OCI-M2 (cell line): ENCODE measurements at regions not wholly inside any gene's neighbourhood (a gene's known extent, or its start where the extent isn't known, plus 50 kb on each side); places are given as distances from the start of the nearest gene placed in this dataset.

Experiments
- DNase-seq: peaks from one replicate; lab custom pipeline; 2025; ENCODE audit not compliant: unreplicated experiment; lab: John Stamatoyannopoulos, UW

DNA sequence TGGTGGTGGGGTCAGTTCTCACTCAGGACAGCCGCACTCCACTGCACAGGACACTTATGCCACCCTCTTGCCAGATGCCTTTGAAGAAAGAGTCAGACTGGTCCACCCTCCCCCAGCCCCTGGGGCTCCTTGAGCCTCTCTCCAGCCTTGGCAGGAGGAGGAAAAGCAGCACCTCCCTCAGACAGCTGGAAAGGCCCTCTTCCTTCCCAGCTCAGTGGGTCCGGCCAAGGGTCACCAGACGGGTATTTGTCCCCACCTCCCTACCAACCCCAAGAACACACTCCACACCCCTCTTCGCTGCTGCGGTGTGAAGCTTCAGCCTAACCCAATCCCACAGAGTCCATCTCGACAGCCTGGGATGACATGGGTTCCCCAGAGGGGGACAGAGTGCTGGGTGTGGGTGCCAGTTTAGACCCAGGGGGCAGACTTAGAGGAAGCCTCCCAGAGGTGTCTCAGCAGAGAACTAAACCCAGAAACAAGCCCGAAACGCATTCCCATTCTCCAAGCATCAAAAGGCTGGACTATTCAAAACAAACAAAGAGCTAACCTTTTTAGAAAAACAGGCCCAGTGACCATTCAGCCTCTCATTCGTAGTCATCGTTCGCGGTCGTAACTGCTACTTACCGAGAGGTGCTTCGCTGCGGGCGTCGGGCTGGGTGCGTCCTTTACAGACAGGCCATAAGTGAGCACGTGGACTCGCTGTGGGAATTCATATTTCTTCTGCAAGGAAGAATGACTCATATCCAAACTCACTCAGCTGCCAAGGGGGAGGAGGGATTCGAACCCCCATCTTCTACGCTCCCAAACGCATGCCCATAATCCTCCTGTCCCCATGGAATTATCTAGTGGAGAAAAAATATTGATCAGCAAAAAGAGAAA is 57.5 kb upstream of the ANO1 start:
- no peak for DNase-seq

DNA sequence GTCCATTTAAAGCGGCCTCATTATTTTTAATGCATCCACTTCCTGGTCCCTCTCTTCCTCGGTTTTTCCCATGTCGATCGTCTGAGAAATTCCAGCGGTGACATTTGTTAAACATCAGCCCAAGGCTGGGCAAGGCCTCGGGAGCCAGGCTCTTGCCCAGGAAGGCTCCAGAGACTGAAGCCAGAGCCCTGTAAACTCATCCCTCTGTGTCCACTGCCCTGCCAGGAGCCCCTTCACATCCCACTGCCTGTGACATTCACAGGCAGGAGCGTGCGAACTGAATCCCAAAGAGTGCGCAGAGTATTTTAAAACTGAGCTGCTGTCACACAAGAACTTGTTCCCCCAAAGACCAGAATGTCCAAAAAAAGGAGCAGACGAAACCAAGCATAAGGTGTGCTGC is 56.5 kb upstream of the ANO1 start:
- no peak for DNase-seq

DNA sequence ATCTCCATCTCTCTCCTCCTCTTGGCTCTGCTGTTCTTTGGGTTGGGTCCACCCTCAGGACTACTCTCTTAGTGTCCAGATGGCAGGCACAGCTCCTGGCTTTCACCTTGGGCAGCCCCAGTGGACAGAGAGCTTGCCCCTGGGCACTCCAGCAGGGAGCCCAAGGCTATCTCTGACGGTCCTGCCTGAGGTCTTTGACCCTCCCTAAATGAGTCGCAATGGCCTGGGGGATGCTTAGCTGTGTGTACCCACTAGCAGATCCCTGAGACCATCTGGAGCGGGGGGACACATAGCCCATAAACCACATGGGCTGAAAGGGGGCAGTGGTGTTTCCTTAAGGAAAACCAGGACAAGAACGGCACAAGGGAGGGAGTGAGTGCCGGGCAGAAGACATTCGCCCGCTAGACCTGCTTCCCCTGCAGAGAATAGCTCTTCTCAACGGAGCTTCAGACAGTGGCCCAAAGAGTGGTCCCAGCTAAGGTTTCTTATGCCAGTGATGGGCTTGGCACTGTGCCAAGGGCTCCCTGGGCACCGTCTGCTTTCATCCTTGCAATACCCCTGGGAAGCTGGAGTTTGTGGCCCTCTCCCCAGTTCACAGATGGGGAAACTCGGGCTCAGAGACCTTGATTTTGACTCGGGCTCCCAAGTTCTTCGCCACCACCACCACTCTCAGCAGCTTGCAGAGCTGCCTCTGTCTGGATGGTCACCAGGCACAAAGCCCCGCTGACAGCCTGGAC is 53.9 kb upstream of the ANO1 start:
- DNase-seq = no peak

DNA sequence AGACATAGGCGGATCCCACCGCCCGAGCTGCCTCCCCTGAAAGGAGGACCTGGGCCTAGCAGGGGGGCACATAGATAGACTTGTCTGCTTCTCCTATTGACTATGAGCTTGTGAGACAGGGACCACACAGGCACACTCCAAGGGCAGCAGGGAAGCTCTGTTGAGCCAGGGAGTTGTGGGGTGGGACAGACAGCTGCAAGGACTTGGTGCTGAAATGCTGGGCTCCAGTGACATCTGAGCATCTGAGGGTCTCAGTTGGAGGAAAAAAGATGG is 53.4 kb upstream of the ANO1 start:
- DNase-seq = no peak

DNA sequence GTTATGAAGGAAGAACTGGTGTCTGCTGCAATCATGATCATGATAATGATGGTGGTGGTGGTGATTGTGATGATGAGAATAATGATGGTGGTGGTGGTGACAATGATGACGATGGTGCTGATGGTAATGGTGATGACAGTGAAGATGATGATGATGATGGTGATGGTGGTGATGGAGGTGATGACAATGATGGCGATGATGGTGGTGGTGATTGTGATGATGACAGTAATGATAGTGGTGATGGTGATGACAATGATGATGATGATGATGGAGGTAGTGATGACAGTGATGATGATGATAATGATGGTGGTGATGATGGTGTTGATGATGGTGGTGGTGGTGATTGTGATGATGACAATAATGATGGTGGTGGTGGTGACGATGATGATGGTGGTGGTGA is 52.8 kb upstream of the ANO1 start:
- DNase-seq = no peak

DNA sequence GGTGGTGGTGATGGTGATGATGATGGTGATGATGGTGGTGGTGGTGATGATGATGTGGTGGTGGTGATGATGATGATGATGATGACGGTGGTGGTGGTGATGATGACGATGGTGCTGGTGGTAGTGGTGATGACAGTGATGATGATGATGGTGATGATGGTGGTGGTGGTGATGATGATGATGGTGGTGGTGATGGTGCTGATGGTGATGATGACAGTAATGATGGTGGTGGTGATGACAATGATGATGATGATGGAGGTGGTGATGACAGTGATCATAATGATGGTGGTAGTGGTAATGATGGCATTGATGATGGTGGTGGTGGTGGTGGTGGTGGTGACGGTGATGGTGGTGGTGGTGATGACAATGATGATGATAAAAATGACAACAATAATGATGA is 52.1 kb upstream of the ANO1 start:
- no peak for DNase-seq

DNA sequence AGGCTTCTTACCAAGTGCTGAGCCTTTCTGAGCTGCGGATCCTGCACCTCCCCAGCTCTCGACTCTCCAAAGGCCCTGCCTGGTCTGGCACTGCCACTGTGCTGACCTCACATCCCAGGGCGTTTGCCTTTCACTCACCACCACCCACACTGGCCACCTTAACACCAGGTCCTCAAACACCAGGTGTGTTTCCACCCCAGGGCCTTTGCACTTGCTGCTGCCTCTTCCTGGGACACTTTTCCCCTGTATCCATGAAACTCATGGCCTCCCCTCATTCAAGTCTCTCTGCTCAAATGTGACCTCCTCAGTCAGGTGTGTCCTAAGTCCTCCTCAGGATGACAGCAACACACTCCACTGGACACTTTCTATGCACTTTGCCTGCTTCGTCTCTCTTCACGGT is 51.4 kb upstream of the ANO1 start:
- no peak for DNase-seq

DNA sequence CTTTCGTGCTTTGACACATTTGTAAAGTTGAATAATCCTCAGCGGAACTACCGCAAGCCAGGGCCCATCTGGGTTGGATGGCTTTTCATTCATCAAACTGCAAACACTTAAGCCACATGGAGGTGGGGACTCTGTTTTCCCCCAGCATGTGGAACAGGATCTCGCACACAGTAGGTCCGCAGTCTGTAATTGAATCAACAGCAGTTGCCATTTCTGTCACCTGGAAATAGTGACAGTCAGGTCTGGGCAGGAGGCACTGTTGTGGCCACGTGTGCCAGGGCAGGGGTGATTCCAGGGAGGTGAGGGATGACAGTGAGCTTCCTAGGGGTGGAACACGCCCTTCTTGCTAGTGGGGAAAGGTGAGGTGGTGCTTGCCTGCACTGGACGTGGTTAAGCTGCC is 50.7 kb upstream of the ANO1 start:
- DNase-seq = no peak

DNA sequence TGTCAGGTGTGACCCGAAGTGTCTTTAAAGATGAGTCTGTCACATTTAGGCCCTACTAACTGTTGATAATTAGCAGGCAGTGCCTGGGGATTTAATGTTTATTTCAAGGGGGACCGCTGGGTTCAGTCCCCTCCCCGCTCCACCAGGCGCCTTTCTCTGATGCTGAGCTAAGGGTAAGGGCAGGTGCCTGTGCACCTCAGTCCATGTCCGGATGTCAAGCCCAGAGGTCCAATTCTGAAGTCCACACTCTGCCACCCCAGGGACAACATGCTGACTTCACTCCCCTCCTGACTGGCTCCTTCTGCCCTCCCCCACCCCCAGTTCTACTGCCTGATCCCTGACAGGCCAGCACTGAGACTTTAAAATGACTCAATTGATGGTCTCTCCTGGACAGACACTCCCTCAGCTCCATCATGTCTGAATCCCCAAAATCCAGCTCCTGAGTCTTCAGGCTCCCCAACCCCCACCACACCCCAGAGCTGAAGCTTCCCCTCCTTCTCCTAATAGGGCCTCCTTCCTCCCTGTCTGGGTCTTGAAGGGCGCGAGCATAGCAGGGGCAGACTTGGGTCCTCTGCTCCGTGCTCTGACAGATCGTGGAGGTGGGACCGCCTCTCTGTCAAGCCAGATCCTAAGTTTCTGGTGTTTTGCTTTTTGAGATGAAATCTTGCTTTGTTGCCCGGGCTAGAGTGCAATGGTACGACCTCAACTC is 49.8 kb upstream of the ANO1 start:
- DNase-seq = no peak
